Parathyroid adenoma (tissue), 2 donors: ENCODE measurements at regions not wholly inside any gene's neighbourhood (a gene's known extent, or its start where the extent isn't known, plus 50 kb on each side); places are given as distances from the start of the nearest gene placed in this dataset.

Experiments used
- H2AFZ ChIP-seq: fragments of 300-600 bp; sonication (generic); one replicate; pipeline ENCODE4 v1.7.0; 2017; ENCODE audit warnings: antibody characterized with exemption, mild to moderate bottlenecking
- H3K27ac ChIP-seq: fragments of 300-600 bp; sonication (generic); one replicate; pipeline ENCODE4 v1.7.0; 2017
- H3K27me3 ChIP-seq: fragments of 300-600 bp; sonication (generic); one replicate; pipeline ENCODE4 v1.7.0; 2017; ENCODE audit warnings: low read length; ENCODE audit not compliant: control insufficient read depth, insufficient read depth
- H3K36me3 ChIP-seq: fragments of 300-600 bp; sonication (generic); one replicate; pipeline ENCODE4 v1.7.0; 2017; ENCODE audit warnings: low read length; ENCODE audit not compliant: control insufficient read depth, insufficient read depth
- H3K4me1 ChIP-seq: fragments of 300-600 bp; sonication (generic); one replicate; pipeline ENCODE4 v1.7.0; 2017; ENCODE audit warnings: control low read depth
- H3K4me2 ChIP-seq: fragments of 300-600 bp; sonication (generic); one replicate; pipeline ENCODE4 v1.7.0; 2017; ENCODE audit warnings: low read length
- H3K4me3 ChIP-seq: fragments of 300-600 bp; sonication (generic); one replicate; pipeline ENCODE4 v1.7.0; 2017; ENCODE audit warnings: low read depth, low read length
- H3K79me2 ChIP-seq: fragments of 300-600 bp; sonication (generic); one replicate; pipeline ENCODE4 v1.7.0; 2017; ENCODE audit warnings: control low read depth
- H3K9ac ChIP-seq: fragments of 300-600 bp; sonication (generic); one replicate; pipeline ENCODE4 v1.7.0; 2017; ENCODE audit warnings: mild to moderate bottlenecking
- H3K9me3 ChIP-seq: fragments of 300-600 bp; sonication (generic); one replicate; pipeline ENCODE4 v1.7.0; 2017; ENCODE audit warnings: low read length; ENCODE audit not compliant: control insufficient read depth
- TF ChIP-seq, protein P1 (sequence below): fragments of 300-600 bp; sonication (generic); IDR thresholded peaks from one replicate; pipeline ENCODE4 v1.7.0; 2017; ENCODE audit warnings: antibody characterized with exemption, mild to moderate bottlenecking
- donor health status: primary hyperparathyroidism.

DNA sequence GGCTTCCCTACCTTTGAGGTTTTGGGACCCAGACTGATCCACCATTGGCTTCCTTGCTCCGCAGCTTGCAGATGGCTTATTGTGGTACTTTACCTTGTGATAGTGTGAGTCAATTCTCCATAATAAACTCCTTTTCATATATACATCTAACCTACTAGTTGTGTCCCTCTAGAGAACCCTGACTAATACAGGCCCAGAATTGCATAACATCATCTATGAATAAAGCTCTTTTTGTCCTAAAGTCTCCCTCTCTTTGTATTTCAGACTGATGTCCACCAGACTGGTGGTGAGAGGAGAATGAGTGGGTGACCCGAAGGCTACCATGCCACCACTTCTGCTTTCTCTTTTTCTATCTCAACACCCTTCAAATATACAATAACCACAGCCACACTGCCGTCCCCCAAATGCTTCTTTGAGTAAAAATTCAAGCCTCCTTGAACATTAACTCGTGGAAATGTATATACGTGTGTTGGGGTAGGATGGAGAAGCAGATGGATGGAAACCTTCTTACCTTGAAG is 265.7 kb downstream of the PTBP2 start:
- H3K27me3 ChIP-seq = no peaks in the 10 kb centered on the region
- no peak overlapping the region for H3K4me3 ChIP-seq
- H3K27ac ChIP-seq = no peak overlapping the region
- TF ChIP-seq, protein P1, sequence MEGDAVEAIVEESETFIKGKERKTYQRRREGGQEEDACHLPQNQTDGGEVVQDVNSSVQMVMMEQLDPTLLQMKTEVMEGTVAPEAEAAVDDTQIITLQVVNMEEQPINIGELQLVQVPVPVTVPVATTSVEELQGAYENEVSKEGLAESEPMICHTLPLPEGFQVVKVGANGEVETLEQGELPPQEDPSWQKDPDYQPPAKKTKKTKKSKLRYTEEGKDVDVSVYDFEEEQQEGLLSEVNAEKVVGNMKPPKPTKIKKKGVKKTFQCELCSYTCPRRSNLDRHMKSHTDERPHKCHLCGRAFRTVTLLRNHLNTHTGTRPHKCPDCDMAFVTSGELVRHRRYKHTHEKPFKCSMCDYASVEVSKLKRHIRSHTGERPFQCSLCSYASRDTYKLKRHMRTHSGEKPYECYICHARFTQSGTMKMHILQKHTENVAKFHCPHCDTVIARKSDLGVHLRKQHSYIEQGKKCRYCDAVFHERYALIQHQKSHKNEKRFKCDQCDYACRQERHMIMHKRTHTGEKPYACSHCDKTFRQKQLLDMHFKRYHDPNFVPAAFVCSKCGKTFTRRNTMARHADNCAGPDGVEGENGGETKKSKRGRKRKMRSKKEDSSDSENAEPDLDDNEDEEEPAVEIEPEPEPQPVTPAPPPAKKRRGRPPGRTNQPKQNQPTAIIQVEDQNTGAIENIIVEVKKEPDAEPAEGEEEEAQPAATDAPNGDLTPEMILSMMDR = no peak
- no peak overlapping the region for H3K9ac ChIP-seq
- no peaks in the 10 kb centered on the region for H3K4me1 ChIP-seq
- H3K36me3 ChIP-seq = no peaks in the 10 kb centered on the region
- no peaks in the 10 kb centered on the region for H3K9me3 ChIP-seq
- no peak overlapping the region for H3K4me2 ChIP-seq
- no peak overlapping the region for H2AFZ ChIP-seq
- H3K79me2 ChIP-seq = no peaks in the 10 kb centered on the region

DNA sequence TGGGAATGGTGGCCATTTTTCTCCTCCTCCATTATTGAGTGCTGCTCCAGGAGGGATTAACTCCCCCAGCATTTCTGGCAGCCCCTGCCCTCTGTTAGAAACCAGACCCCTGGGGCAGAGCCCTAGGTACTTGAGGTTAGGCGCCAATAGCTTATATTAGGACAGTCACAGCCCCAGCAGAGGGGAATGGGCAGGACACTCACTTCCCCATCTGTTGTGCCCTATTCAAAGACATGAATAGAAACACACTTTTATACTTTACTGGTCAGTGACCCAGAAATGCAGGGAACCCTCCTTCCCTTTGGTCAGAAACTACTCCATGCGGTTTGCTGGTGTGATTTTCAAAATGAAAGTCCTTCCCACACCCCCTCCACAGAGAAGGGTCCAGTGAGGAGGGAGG is 267.7 kb downstream of the PTBP2 start:
- no peak overlapping the region for H3K4me2 ChIP-seq
- H3K27me3 ChIP-seq = no peaks in the 10 kb centered on the region
- no peak overlapping the region for H3K4me3 ChIP-seq
- H3K4me1 ChIP-seq = no peaks in the 10 kb centered on the region
- H3K36me3 ChIP-seq = no peaks in the 10 kb centered on the region
- H3K9ac ChIP-seq = no peak overlapping the region
- H3K79me2 ChIP-seq = no peaks in the 10 kb centered on the region
- no peak overlapping the region for H2AFZ ChIP-seq
- TF ChIP-seq, protein P1 = no peak
- no peaks in the 10 kb centered on the region for H3K9me3 ChIP-seq
- no peak overlapping the region for H3K27ac ChIP-seq

DNA sequence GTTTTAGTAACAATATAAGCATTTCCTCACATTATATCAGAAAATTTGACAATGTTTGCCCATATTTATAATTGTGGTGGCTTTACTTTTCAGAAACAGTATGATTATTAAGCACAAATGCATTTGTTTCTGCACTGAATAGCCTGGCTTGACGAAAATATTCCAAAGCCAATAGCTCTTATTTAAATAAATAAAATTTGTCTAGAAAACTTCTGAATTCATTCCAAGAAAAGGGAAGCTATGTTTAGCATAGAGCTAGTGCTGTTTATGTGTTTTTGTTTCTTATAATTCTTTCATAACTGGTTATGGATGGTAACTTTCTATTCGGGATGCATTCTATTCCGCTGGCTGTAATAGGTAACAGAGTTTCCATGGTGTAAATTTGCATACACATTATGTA is 268.6 kb downstream of the PTBP2 start:
- no peaks in the 10 kb centered on the region for H3K36me3 ChIP-seq
- H3K27me3 ChIP-seq = no peaks in the 10 kb centered on the region
- TF ChIP-seq, protein P1 = no peak
- no peak overlapping the region for H3K4me2 ChIP-seq
- H3K4me3 ChIP-seq = no peak overlapping the region
- no peak overlapping the region for H3K9ac ChIP-seq
- no peak overlapping the region for H2AFZ ChIP-seq
- no peaks in the 10 kb centered on the region for H3K9me3 ChIP-seq
- no peaks in the 10 kb centered on the region for H3K4me1 ChIP-seq
- no peaks in the 10 kb centered on the region for H3K79me2 ChIP-seq
- no peak overlapping the region for H3K27ac ChIP-seq

DNA sequence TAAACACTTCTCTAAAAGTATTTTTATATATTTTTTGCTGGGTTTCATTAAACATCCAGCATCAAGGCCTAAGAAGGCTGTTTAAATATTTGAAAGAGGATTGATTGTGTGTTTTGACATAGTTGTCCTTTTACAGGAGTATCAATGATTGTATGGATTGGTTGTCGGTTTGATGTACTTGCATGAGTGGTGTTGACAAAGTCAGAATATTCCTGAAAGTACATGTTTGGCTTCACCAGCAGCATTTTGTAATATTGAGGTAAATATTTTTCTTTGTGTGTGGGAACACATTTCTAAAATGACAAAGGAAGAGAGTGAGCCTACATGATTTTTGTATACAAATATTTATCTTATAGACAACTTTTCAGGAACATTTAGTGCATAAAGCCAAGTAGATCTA is 269.7 kb downstream of the PTBP2 start:
- Histone ChIP-seq H3K27ac (no peak overlapping the region), H3K9ac (no peak overlapping the region), H3K4me3 (no peak overlapping the region), H3K27me3 (no peaks in the 10 kb centered on the region), H3K4me1 (no peaks in the 10 kb centered on the region), H3K9me3 (no peaks in the 10 kb centered on the region), H3K36me3 (no peaks in the 10 kb centered on the region), H3K4me2 (no peak overlapping the region), H2AFZ (no peak overlapping the region), H3K79me2 (no peaks in the 10 kb centered on the region)
- TF ChIP-seq, protein P1 = no peak

DNA sequence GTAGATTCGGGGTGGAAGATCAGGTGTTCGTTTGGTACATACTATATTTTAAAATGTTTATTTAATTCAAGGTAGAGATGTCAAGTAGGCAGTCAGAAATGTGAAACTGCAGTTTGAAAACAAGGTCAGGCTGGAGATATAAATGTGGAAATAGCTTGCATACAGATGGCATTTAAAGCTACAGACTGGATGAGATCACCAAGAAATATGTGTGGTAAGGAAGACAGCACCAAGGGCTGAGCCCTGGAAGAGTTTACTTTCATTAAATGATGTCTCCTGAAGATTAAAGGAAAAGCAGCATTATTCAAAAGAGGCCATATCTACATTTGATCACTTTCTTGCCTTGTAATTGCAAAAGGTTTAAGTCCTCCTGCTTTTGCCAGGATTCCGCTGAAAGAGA is 271.3 kb downstream of the PTBP2 start:
- Histone ChIP-seq H3K9ac (no peak overlapping the region), H3K4me3 (no peak overlapping the region), H2AFZ (no peak overlapping the region), H3K79me2 (no peaks in the 10 kb centered on the region), H3K4me2 (no peak overlapping the region), H3K9me3 (no peaks in the 10 kb centered on the region), H3K36me3 (no peaks in the 10 kb centered on the region), H3K4me1 (no peaks in the 10 kb centered on the region), H3K27ac (no peak overlapping the region), H3K27me3 (no peaks in the 10 kb centered on the region)
- TF ChIP-seq, protein P1 = no peak
